CD4-positive, CD25-positive, alpha-beta regulatory T cell (primary cell): ENCODE measurements at regions not wholly inside any gene's neighbourhood (a gene's known extent, or its start where the extent isn't known, plus 50 kb on each side); places are given as distances from the start of the nearest gene placed in this dataset.

Experiments
- ATAC-seq, 2 donors: fragments of 150-1000 bp; cut with Tn5 transposase; one replicate each; pipeline ENCODE4 v1.10.0; 2021; ENCODE audit warnings: low read depth in 2 of 2, moderate number of reproducible peaks in 2 of 2, moderate library complexity in 1 of 2
- DNase-seq, 3 donors: peaks; one replicate each; pipeline versions ENCODE4 v3.0.0 to v3.0.0-alpha.2; 2012 to 2022; ENCODE audit warnings: mixed read lengths in 1 of 3
- H3K27ac ChIP-seq: one replicate; pipeline ENCODE4 v1.7.0; 2013; ENCODE audit warnings: mild to moderate bottlenecking, low read length; ENCODE audit not compliant: insufficient read depth, poor library complexity, severe bottlenecking
- H3K27me3 ChIP-seq: one replicate; pipeline ENCODE4 v1.7.0; 2013; ENCODE audit warnings: low read length; ENCODE audit not compliant: control insufficient read depth, insufficient read depth
- H3K36me3 ChIP-seq: one replicate; pipeline ENCODE4 v1.7.0; 2013; ENCODE audit warnings: mild to moderate bottlenecking, low read length, moderate library complexity; ENCODE audit not compliant: control insufficient read depth, insufficient read depth
- H3K4me1 ChIP-seq: 2 replicates; pipeline ENCODE4 v1.7.0; 2013; ENCODE audit warnings: mild to moderate bottlenecking, low read length; ENCODE audit not compliant: insufficient read depth, control insufficient read depth, poor library complexity, severe bottlenecking
- H3K4me3 ChIP-seq: one replicate; pipeline ENCODE4 v1.7.0; 2013; ENCODE audit warnings: low read depth, mild to moderate bottlenecking, low read length, moderate library complexity
- H3K9me3 ChIP-seq, 2 experiments: 1 replicate in 1 of 2; 2 replicates in 1 of 2; pipeline ENCODE4 v1.7.0; 2013; ENCODE audit warnings: low read length in 2 of 2, mild to moderate bottlenecking in 1 of 2, moderate library complexity in 1 of 2; ENCODE audit not compliant: control insufficient read depth in 2 of 2
- H3K27ac Mint-ChIP-seq, 3 donors: one replicate each; pipeline ENCODE4 v1.8.0; 2020 to 2022; ENCODE audit warnings: mild to moderate bottlenecking in 3 of 3, mixed read lengths in 3 of 3, moderate library complexity in 2 of 3
- H3K27me3 Mint-ChIP-seq: one replicate; pipeline ENCODE4 v1.8.0; 2022; ENCODE audit warnings: mild to moderate bottlenecking, mixed read lengths
- H3K36me3 Mint-ChIP-seq: one replicate; pipeline ENCODE4 v1.8.0; 2020; ENCODE audit warnings: mixed read lengths
- H3K4me1 Mint-ChIP-seq, 4 donors: one replicate each; pipeline ENCODE4 v1.8.0; 2020 to 2022; ENCODE audit warnings: mixed read lengths in 4 of 4, mild to moderate bottlenecking in 1 of 4
- H3K4me3 Mint-ChIP-seq, 4 donors: one replicate each; pipeline ENCODE4 v1.8.0; 2020 to 2022; ENCODE audit warnings: mild to moderate bottlenecking in 4 of 4, mixed read lengths in 4 of 4, moderate library complexity in 3 of 4
- H3K9me3 Mint-ChIP-seq, 7 donors: one replicate each; pipeline ENCODE4 v1.8.0; 2020 to 2022; ENCODE audit warnings: mixed read lengths in 7 of 7, mild to moderate bottlenecking in 3 of 7, moderate library complexity in 2 of 7

- H3K27ac Mint-ChIP-seq = no peak overlapping the region
- ATAC-seq (no peak), DNase-seq (no peak)
- H3K27ac ChIP-seq = no peak overlapping the region
- no peak overlapping the region for H3K4me3 Mint-ChIP-seq
- no peaks in the 10 kb centered on the region for H3K27me3 ChIP-seq
- no peaks in the 10 kb centered on the region for H3K9me3 ChIP-seq
- no peaks in the 10 kb centered on the region for H3K4me1 Mint-ChIP-seq
- no peaks in the 10 kb centered on the region for H3K4me1 ChIP-seq
- H3K36me3 ChIP-seq = no peaks in the 10 kb centered on the region
- H3K36me3 Mint-ChIP-seq = no peaks in the 10 kb centered on the region
- peaks cover 0 to 2% (median 0%) of the 10 kb centered on the region in 7 donors for H3K9me3 Mint-ChIP-seq
- H3K4me3 ChIP-seq = no peak overlapping the region
- H3K27me3 Mint-ChIP-seq = no peaks in the 10 kb centered on the region
These were observed 408.0 kb downstream of the TBL1XR1 start for GRCh38 chr3:176789281-176789705.

DNA sequence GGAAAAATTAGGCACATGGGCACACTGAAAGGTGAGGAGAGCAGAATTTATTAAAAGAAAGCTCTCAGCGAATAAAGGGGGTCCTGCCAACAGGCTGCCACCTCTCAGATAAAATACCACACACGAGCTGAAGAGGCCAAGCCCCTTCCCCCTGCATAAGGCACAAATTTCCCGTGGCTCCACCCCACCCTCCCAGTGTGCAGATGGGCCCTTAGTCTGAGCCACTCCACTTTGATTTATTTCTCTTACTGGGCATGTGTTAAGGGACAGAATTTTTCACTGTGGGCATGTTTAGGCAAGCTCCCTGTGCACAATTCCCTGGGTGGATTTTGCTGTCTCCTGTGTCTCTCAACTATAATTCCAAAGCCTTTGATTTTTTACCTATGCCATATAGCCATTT, 409.8 kb downstream of the TBL1XR1 start:
- H3K4me1 Mint-ChIP-seq = no peaks in the 10 kb centered on the region
- DNase-seq (no peak), ATAC-seq (no peak)

GRCh38 chr3:176785171-176785570, 412.1 kb downstream of the TBL1XR1 start:
- H3K4me3 Mint-ChIP-seq = no peak overlapping the region
- H3K36me3 Mint-ChIP-seq = no peaks in the 10 kb centered on the region
- ATAC-seq (no peak), DNase-seq (no peak)
- no peak overlapping the region for H3K27ac Mint-ChIP-seq
- no peaks in the 10 kb centered on the region for H3K4me1 Mint-ChIP-seq
- no peaks in the 10 kb centered on the region for H3K27me3 ChIP-seq
- no peaks in the 10 kb centered on the region for H3K36me3 ChIP-seq
- no peak overlapping the region for H3K4me3 ChIP-seq
- no peaks in the 10 kb centered on the region for H3K4me1 ChIP-seq
- H3K9me3 Mint-ChIP-seq = peaks cover 0 to 2% (median 0%) of the 10 kb centered on the region in 7 donors
- H3K27ac ChIP-seq = no peak overlapping the region
- H3K27me3 Mint-ChIP-seq = no peaks in the 10 kb centered on the region
- H3K9me3 ChIP-seq = no peaks in the 10 kb centered on the region

More for the DNA sequence above, 409.8 kb downstream of the TBL1XR1 start:
- no peak overlapping the region for H3K4me3 Mint-ChIP-seq
- no peaks in the 10 kb centered on the region for H3K27me3 ChIP-seq
- no peak overlapping the region for H3K4me3 ChIP-seq
- no peak overlapping the region for H3K27ac ChIP-seq
- no peaks in the 10 kb centered on the region for H3K36me3 Mint-ChIP-seq
- peaks cover 0 to 2% (median 0%) of the 10 kb centered on the region in 7 donors for H3K9me3 Mint-ChIP-seq
- H3K9me3 ChIP-seq = no peaks in the 10 kb centered on the region
- no peaks in the 10 kb centered on the region for H3K4me1 ChIP-seq
- no peaks in the 10 kb centered on the region for H3K36me3 ChIP-seq
- H3K27me3 Mint-ChIP-seq = no peaks in the 10 kb centered on the region
- H3K27ac Mint-ChIP-seq = no peak overlapping the region

DNA sequence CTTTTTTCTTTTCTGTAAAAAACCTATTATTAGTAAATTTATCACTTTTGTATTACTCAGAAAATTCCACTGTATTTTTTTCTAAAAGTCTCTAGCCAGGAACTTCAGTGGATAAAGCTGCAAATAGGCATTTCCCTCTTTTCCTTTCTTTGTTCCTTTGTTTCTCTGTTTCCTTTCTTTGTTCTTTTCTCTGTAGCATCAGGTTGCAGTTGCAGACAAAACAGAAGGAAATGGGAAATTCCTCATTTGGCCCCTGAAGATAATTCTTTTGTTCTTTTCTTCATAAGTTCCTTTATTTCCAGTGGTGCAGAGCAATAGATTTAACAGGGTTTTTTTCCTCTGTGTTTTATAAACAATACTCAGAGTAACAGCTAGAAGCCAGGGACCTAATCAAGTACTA, 416.5 kb downstream of the TBL1XR1 start:
- no peak for DNase-seq
- Histone ChIP-seq H3K9me3 (no peaks in the 10 kb centered on the region), H3K36me3 (no peaks in the 10 kb centered on the region), H3K4me3 (no peak overlapping the region), H3K27ac (no peak overlapping the region), H3K27me3 (no peaks in the 10 kb centered on the region), H3K4me1 (no peaks in the 10 kb centered on the region)
- no peaks in the 10 kb centered on the region for H3K36me3 Mint-ChIP-seq
- H3K27me3 Mint-ChIP-seq = no peaks in the 10 kb centered on the region
- H3K4me3 Mint-ChIP-seq = no peak overlapping the region
- peaks cover 0 to 2% (median 0%) of the 10 kb centered on the region in 7 donors for H3K9me3 Mint-ChIP-seq
- no peak overlapping the region for H3K27ac Mint-ChIP-seq
- no peak for ATAC-seq
- H3K4me1 Mint-ChIP-seq = no peaks in the 10 kb centered on the region

- H3K4me1 Mint-ChIP-seq = no peaks in the 10 kb centered on the region
- ATAC-seq (no peak), DNase-seq (no peak)
- Histone ChIP-seq H3K9me3 (no peaks in the 10 kb centered on the region), H3K4me1 (no peaks in the 10 kb centered on the region), H3K27ac (no peak overlapping the region), H3K4me3 (no peak overlapping the region), H3K36me3 (no peaks in the 10 kb centered on the region), H3K27me3 (no peaks in the 10 kb centered on the region)
- H3K27ac Mint-ChIP-seq = no peak overlapping the region
- no peaks in the 10 kb centered on the region for H3K27me3 Mint-ChIP-seq
- peaks cover 0 to 17% (median 3%) of the 10 kb centered on the region in 7 donors for H3K9me3 Mint-ChIP-seq
- H3K36me3 Mint-ChIP-seq = no peaks in the 10 kb centered on the region
- H3K4me3 Mint-ChIP-seq = no peak overlapping the region
These were observed 420.6 kb downstream of the TBL1XR1 start for GRCh38 chr3:176776622-176777175.

- H3K9me3 ChIP-seq = no peaks in the 10 kb centered on the region
- H3K4me1 ChIP-seq = no peaks in the 10 kb centered on the region
- H3K36me3 ChIP-seq = no peaks in the 10 kb centered on the region
- no peak overlapping the region for H3K27ac ChIP-seq
- no peaks in the 10 kb centered on the region for H3K27me3 ChIP-seq
- no peaks in the 10 kb centered on the region for H3K27me3 Mint-ChIP-seq
- H3K4me3 Mint-ChIP-seq = no peak overlapping the region
- H3K4me1 Mint-ChIP-seq = no peaks in the 10 kb centered on the region
- H3K27ac Mint-ChIP-seq = no peak overlapping the region
- H3K4me3 ChIP-seq = no peak overlapping the region
- H3K9me3 Mint-ChIP-seq = peaks cover 0 to 19% (median 7%) of the 10 kb centered on the region in 7 donors
- ATAC-seq (no peak), DNase-seq (no peak)
- no peaks in the 10 kb centered on the region for H3K36me3 Mint-ChIP-seq
These were observed 427.6 kb downstream of the TBL1XR1 start for GRCh38 chr3:176769547-176770190.

DNA sequence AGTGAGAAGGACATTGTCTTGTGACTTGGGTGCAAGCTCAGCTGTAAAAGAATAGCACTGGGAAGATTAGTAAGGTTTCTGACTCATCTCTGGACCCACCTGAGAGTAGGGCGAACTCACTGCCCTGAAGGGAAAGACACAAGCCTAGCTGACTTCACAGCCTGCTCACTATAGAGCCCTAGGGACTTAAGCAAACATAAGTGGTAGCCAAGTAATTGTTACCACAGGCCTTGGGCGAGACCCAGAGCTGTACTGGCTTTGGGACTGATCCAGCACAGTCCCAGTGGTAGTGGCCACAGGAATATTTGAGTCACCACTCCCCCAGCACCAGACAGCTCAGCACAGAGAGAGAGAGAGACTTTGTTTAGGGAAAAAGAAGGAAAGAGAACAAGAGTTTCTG, 429.9 kb downstream of the TBL1XR1 start:
- no peak overlapping the region for H3K27ac ChIP-seq
- H3K4me1 ChIP-seq = no peaks in the 10 kb centered on the region
- Mint-ChIP-seq H3K36me3 (no peaks in the 10 kb centered on the region), H3K4me1 (no peaks in the 10 kb centered on the region), H3K4me3 (no peak overlapping the region), H3K27me3 (no peaks in the 10 kb centered on the region), H3K9me3 (peaks cover 0 to 11% (median 7%) of the 10 kb centered on the region in 7 donors), H3K27ac (no peak overlapping the region)
- no peak for ATAC-seq
- DNase-seq = no peak
- no peak overlapping the region for H3K4me3 ChIP-seq
- H3K9me3 ChIP-seq = no peaks in the 10 kb centered on the region
- no peaks in the 10 kb centered on the region for H3K36me3 ChIP-seq
- no peaks in the 10 kb centered on the region for H3K27me3 ChIP-seq

DNA sequence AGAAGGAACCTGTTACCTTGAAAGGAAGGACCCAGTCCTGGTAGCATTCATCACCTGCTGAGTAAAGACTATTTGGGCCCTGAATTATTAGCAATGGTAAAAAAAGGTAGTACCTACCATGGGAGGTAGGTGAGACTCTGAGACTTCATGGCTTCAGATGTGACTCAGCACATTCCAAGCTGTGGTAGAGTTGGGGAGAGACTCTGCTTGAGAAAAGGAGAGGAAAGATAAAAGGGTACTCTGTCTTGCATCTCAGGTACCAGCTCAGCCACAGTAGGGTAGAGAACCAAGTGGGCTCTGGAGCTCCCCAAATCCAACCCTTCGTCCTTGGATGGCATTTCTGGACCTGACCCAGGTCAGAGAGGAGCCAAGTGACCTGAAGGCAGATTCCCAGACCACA, 430.4 kb downstream of the TBL1XR1 start:
- Mint-ChIP-seq H3K9me3 (peaks cover 0 to 11% (median 5%) of the 10 kb centered on the region in 7 donors), H3K4me3 (no peak overlapping the region), H3K4me1 (no peaks in the 10 kb centered on the region), H3K27ac (no peak overlapping the region), H3K27me3 (no peaks in the 10 kb centered on the region), H3K36me3 (no peaks in the 10 kb centered on the region)
- Histone ChIP-seq H3K27me3 (no peaks in the 10 kb centered on the region), H3K27ac (no peak overlapping the region), H3K4me1 (no peaks in the 10 kb centered on the region), H3K4me3 (no peak overlapping the region), H3K9me3 (no peaks in the 10 kb centered on the region), H3K36me3 (no peaks in the 10 kb centered on the region)
- DNase-seq = no peak
- no peak for ATAC-seq
